MM.1S (cell line): ENCODE measurements at regions not wholly inside any gene's neighbourhood (a gene's known extent, or its start where the extent isn't known, plus 50 kb on each side); places are given as distances from the start of the nearest gene placed in this dataset.

Source experiments
- CTCF ChIP-seq: fragments of 300-600 bp; sonication (generic); IDR thresholded peaks from 2 replicates; pipeline ENCODE4 v1.5.1; 2016; ENCODE audit warnings: antibody characterized with exemption, low read length, mixed read lengths
- EZH2phosphoT487 ChIP-seq: fragments of 300-600 bp; sonication (generic); IDR thresholded peaks from 2 replicates; pipeline ENCODE4 v1.6.1; 2018; ENCODE audit warnings: antibody characterized with exemption, low read length

GRCh38 chr9:99628285-99628684 lies 193.4 kb upstream of the NR4A3 start:
- TF ChIP-seq CTCF (no peak), EZH2phosphoT487 (no peak)
